B cell (primary cell): ENCODE measurements at regions not wholly inside any gene's neighbourhood (a gene's known extent, or its start where the extent isn't known, plus 50 kb on each side); places are given as distances from the start of the nearest gene placed in this dataset.

Experiments
- CTCF ChIP-seq: fragments of 200-600 bp; IDR thresholded peaks from one replicate; pipeline ENCODE4 v1.8.0; 2022; ENCODE audit warnings: antibody characterized with exemption, mild to moderate bottlenecking
- EZH2 ChIP-seq: IDR thresholded peaks from 2 replicates; pipeline ENCODE4 v1.6.1; 2012; ENCODE audit warnings: borderline replicate concordance, low read depth, mild to moderate bottlenecking, moderate library complexity, low read length; ENCODE audit not compliant: insufficient read depth, poor library complexity, severe bottlenecking

- TF ChIP-seq CTCF: no peak
- no peak for TF ChIP-seq EZH2
Observed at GRCh38 chr17:14845591-14846281, 419.4 kb downstream of the PMP22 start.
